HL-60/S4 treated with phorbol 12-myristate 13-acetate at 8.2 ng/mL for 4 days and 3 days (cell line): ENCODE measurements at regions not wholly inside any gene's neighbourhood (a gene's known extent, or its start where the extent isn't known, plus 50 kb on each side); places are given as distances from the start of the nearest gene placed in this dataset.

Source experiments
- in situ Hi-C: fragments of 300-500 bp; cut with MboI; formaldehyde crosslinking; loops from 2 replicates; pipeline ENCODE4 v1.15.0; 2022; ENCODE audit warnings: low sequenced_read_pairs

- in situ Hi-C loops, result no loop called here
These were observed 58.8 kb upstream of the ZNF804B start for GRCh38 chr7:88700725-88701124.

GRCh38 chr7:88694207-88694606, 65.3 kb upstream of the ZNF804B start:
- in situ Hi-C loops, result no loop called here

- in situ Hi-C loops, result no loop called here
These were observed 66.4 kb upstream of the ZNF804B start for GRCh38 chr7:88693131-88693530.

GRCh38 chr7:88692493-88692892, 67.0 kb upstream of the ZNF804B start:
- in situ Hi-C loops, result no loop called here

- in situ Hi-C loops, result no loop called here
These were observed 69.7 kb upstream of the ZNF804B start for GRCh38 chr7:88689821-88690220.

- in situ Hi-C loops, result no loop called here
These were observed 71.3 kb upstream of the ZNF804B start for GRCh38 chr7:88688222-88688621.

- in situ Hi-C loops, result no loop called here
These were observed 72.9 kb upstream of the ZNF804B start for GRCh38 chr7:88686468-88687229.

GRCh38 chr7:88681682-88682081, 77.8 kb upstream of the ZNF804B start:
- in situ Hi-C loops, result no loop called here

GRCh38 chr7:88670536-88670935, 89.0 kb upstream of the ZNF804B start:
- in situ Hi-C loops, result no loop called here

- in situ Hi-C loops, result no loop called here
These were observed 89.6 kb upstream of the ZNF804B start for GRCh38 chr7:88669913-88670312.

- in situ Hi-C loops, result no loop called here
These were observed 90.9 kb upstream of the ZNF804B start for GRCh38 chr7:88668591-88668990.

- in situ Hi-C loops, result no loop called here
These were observed 92.9 kb upstream of the ZNF804B start for GRCh38 chr7:88666626-88667025.

- in situ Hi-C loops, result no loop called here
These were observed 93.5 kb upstream of the ZNF804B start for GRCh38 chr7:88665892-88666514.

GRCh38 chr7:88664630-88665233, 94.8 kb upstream of the ZNF804B start:
- in situ Hi-C loops, result no loop called here

GRCh38 chr7:88661921-88662320, 97.6 kb upstream of the ZNF804B start:
- in situ Hi-C loops, result no loop called here

GRCh38 chr7:88647825-88648224, 111.7 kb upstream of the ZNF804B start:
- in situ Hi-C loops, result no loop called here

GRCh38 chr7:88638583-88638982, 120.9 kb upstream of the ZNF804B start:
- in situ Hi-C loops, result no loop called here

GRCh38 chr7:88637795-88638194, 121.7 kb upstream of the ZNF804B start:
- in situ Hi-C loops, result no loop called here

GRCh38 chr7:88635149-88635548, 124.4 kb upstream of the ZNF804B start:
- in situ Hi-C loops, result no loop called here

GRCh38 chr7:88629559-88629958, 129.9 kb upstream of the ZNF804B start:
- in situ Hi-C loops, result no loop called here

- in situ Hi-C loops, result no loop called here
These were observed 131.0 kb upstream of the ZNF804B start for GRCh38 chr7:88628363-88629085.

GRCh38 chr7:88617185-88617584, 142.3 kb upstream of the ZNF804B start:
- in situ Hi-C loops, result no loop called here
